IPS DF 4.7 (cell line): ENCODE measurements at regions not wholly inside any gene's neighbourhood (a gene's known extent, or its start where the extent isn't known, plus 50 kb on each side); places are given as distances from the start of the nearest gene placed in this dataset.
A peak's percentile ranks its signal among the peaks of the same experiment; 100 is the strongest.
"Not testable (repeated sequence)": the region's sequence is repeated elsewhere in the genome, so short reads cannot be mapped to it uniquely, and the experiment has no call there.

Experiments used
- DNase-seq: peaks from one replicate; pipeline ENCODE4 v3.0.0-alpha.2; 2013; ENCODE audit warnings: low spot score; ENCODE audit errors: extremely low read depth

GRCh38 chr15:20291616-20292015, 250.0 kb downstream of the GOLGA6L6 start:
- not testable (repeated sequence) for DNase-seq

- DNase-seq, result not testable (repeated sequence)
These were observed 251.0 kb downstream of the GOLGA6L6 start for GRCh38 chr15:20290606-20291005.

GRCh38 chr15:20289538-20290103, 252.0 kb downstream of the GOLGA6L6 start:
- not testable (repeated sequence) for DNase-seq

- not testable (repeated sequence) for DNase-seq
These were observed 252.6 kb downstream of the GOLGA6L6 start for GRCh38 chr15:20288800-20289537.

- not testable (repeated sequence) for DNase-seq
These were observed 255.0 kb downstream of the GOLGA6L6 start for GRCh38 chr15:20286559-20286958.

- DNase-seq, result not testable (repeated sequence)
These were observed 255.8 kb downstream of the GOLGA6L6 start for GRCh38 chr15:20285696-20286300.

- not testable (repeated sequence) for DNase-seq
These were observed 256.6 kb downstream of the GOLGA6L6 start for GRCh38 chr15:20284891-20285535.

GRCh38 chr15:20283651-20284050, 257.9 kb downstream of the GOLGA6L6 start:
- DNase-seq, result not testable (repeated sequence)

GRCh38 chr15:20282491-20282943, 259.1 kb downstream of the GOLGA6L6 start:
- not testable (repeated sequence) for DNase-seq

GRCh38 chr15:20281567-20282275, 259.9 kb downstream of the GOLGA6L6 start:
- DNase-seq, result not testable (repeated sequence)

- DNase-seq, result no peak
These were observed 260.6 kb downstream of the GOLGA6L6 start for GRCh38 chr15:20280933-20281463.

GRCh38 chr15:20280141-20280932, 261.3 kb downstream of the GOLGA6L6 start:
- DNase-seq, result not testable (repeated sequence)

- DNase-seq, result not testable (repeated sequence)
These were observed 262.5 kb downstream of the GOLGA6L6 start for GRCh38 chr15:20279056-20279455.

GRCh38 chr15:20278376-20278775, 263.2 kb downstream of the GOLGA6L6 start:
- not testable (repeated sequence) for DNase-seq

GRCh38 chr15:20277451-20277850, 264.1 kb downstream of the GOLGA6L6 start:
- DNase-seq, result not testable (repeated sequence)

- not testable (repeated sequence) for DNase-seq
These were observed 265.1 kb downstream of the GOLGA6L6 start for GRCh38 chr15:20276312-20277114.

GRCh38 chr15:20275373-20275967, 266.1 kb downstream of the GOLGA6L6 start:
- not testable (repeated sequence) for DNase-seq

GRCh38 chr15:20272422-20273184, 269.0 kb downstream of the GOLGA6L6 start:
- DNase-seq, result peak; percentile 22
